ENCODE measurements at regions not wholly inside any gene's neighbourhood (a gene's known extent, or its start where the extent isn't known, plus 50 kb on each side); places are given as distances from the start of the nearest gene placed in this dataset.

- TF ChIP-seq, protein P1, sequence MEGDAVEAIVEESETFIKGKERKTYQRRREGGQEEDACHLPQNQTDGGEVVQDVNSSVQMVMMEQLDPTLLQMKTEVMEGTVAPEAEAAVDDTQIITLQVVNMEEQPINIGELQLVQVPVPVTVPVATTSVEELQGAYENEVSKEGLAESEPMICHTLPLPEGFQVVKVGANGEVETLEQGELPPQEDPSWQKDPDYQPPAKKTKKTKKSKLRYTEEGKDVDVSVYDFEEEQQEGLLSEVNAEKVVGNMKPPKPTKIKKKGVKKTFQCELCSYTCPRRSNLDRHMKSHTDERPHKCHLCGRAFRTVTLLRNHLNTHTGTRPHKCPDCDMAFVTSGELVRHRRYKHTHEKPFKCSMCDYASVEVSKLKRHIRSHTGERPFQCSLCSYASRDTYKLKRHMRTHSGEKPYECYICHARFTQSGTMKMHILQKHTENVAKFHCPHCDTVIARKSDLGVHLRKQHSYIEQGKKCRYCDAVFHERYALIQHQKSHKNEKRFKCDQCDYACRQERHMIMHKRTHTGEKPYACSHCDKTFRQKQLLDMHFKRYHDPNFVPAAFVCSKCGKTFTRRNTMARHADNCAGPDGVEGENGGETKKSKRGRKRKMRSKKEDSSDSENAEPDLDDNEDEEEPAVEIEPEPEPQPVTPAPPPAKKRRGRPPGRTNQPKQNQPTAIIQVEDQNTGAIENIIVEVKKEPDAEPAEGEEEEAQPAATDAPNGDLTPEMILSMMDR (IDR thresholded peaks at IDR 0.05; ENCODE audit: low read depth, low read length) = no peak
- no peak for TF ChIP-seq POLR2A (IDR thresholded peaks at IDR 0.05; ENCODE audit: extremely low read depth, insufficient read length)
- no peak for TF ChIP-seq MYC (IDR thresholded peaks at IDR 0.05; ENCODE audit: low read depth, low read length)
- no peak for TF ChIP-seq MAX (IDR thresholded peaks at IDR 0.05; ENCODE audit: low read depth, low read length)
Observed at GRCh38 chr9:135287627-135288026, 192.0 kb upstream of the PPP1R26 start.

All from NB4 (cell line).